ENCODE measurements at regions not wholly inside any gene's neighbourhood (a gene's known extent, or its start where the extent isn't known, plus 50 kb on each side); places are given as distances from the start of the nearest gene placed in this dataset.

- H3K9me3 ChIP-seq (ENCODE audit: control extremely low read depth in 1 of 3, control insufficient read depth in 2 of 3, insufficient read depth in 1 of 3, low read length in 2 of 3), result no peaks in the 10 kb centered on the region
- no peaks in the 10 kb centered on the region for H3K9me3 Mint-ChIP-seq (ENCODE audit: insufficient read depth)
- WGBS (ENCODE audit: insufficient coverage), result 73% methylated on average over 8 of the region's 10 CpGs
- no peak overlapping the region for H3K27ac Mint-ChIP-seq
- no peak overlapping the region for H3K27ac ChIP-seq (ENCODE audit: low read length in 2 of 2)
- peaks cover 31 to 65% of the 10 kb centered on the region in 2 donors for H3K4me1 ChIP-seq (ENCODE audit: control insufficient read depth in 2 of 2, insufficient read depth in 2 of 2, low read length in 2 of 2)
- intact Hi-C loops (cut with micrococcal nuclease), result loop anchor here (10.0 kb wide), 1 partner anchor 54 kb away; no protein-coding TSS in a partner anchor
- no peak overlapping the region for H3K9ac ChIP-seq (ENCODE audit: low read length)
- no peaks in the 10 kb centered on the region for H4K20me1 ChIP-seq (ENCODE audit: control insufficient read depth, insufficient read depth, low read length, poor library complexity, severe bottlenecking)
- H3K4me1 Mint-ChIP-seq, result peaks cover 39% of the 10 kb centered on the region
- ATAC-seq (ENCODE audit: low read depth) (no peak), DNase-seq (no peak)
- no peak for TF ChIP-seq EZH2 (IDR thresholded peaks at IDR 0.05; ENCODE audit: borderline replicate concordance, insufficient read depth, low read depth, low read length, poor library complexity, severe bottlenecking)
- TF ChIP-seq CTCF (IDR thresholded peaks at IDR 0.05), result no peak
- CTCF ChIA-PET, result no interaction called here
- no peak overlapping the region for H3K4me3 Mint-ChIP-seq
- no peak overlapping the region for H3K4me2 ChIP-seq (replicated peaks; ENCODE audit: low read depth, low read length, poor library complexity, severe bottlenecking)
- no peaks in the 10 kb centered on the region for H3K36me3 ChIP-seq (replicated peaks in 1 of 2; ENCODE audit: control extremely low read depth in 1 of 2, control insufficient read depth in 1 of 2, extremely low read depth in 1 of 2, insufficient read depth in 2 of 2, low read length in 1 of 2)
- H3K79me2 ChIP-seq (ENCODE audit: control insufficient read depth, insufficient read depth, low read length), result no peaks in the 10 kb centered on the region
- peaks cover 3% of the 10 kb centered on the region for H3K27me3 Mint-ChIP-seq
- no peak overlapping the region for H3K4me3 ChIP-seq (ENCODE audit: control extremely low read depth in 1 of 5, extremely low read depth in 1 of 5, insufficient read depth in 1 of 5, low read depth in 2 of 5, low read length in 4 of 5)
- H3K27me3 ChIP-seq (replicated peaks in 1 of 4; ENCODE audit: control extremely low read depth in 1 of 4, control insufficient read depth in 3 of 4, insufficient read depth in 4 of 4, low read length in 3 of 4), result peaks cover 0 to 5% (median 0%) of the 10 kb centered on the region in 4 experiments
- POLR2A ChIA-PET, result no interaction called here
- H2AFZ ChIP-seq (ENCODE audit: insufficient read depth, low read depth, low read length, poor library complexity, severe bottlenecking), result no peak overlapping the region
Observed at GRCh38 chr10:2980791-2981360, 86.5 kb upstream of the PFKP start.

DNA sequence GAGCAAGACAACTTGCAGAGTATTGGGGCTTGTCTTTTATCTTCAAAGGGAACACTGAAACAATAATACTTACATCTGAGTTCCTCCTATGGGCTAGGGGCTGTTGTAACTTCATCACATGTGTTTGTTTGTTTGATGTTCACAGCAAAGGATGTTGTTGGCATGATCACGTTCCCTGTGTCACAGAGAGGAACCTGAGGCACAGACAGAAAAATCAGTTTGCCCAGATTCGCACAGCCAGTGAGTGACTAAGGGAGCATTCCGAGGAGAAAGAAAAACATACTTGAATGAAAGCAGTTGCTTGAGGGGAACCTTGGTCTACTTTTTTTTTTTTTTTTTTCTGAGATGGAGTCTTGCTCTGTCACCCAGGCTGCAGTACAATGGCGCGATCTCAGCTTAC, 87.2 kb upstream of the PFKP start:
- Mint-ChIP-seq H3K9me3 (ENCODE audit: insufficient read depth) (no peaks in the 10 kb centered on the region), H3K4me1 (peaks cover 34% of the 10 kb centered on the region), H3K27ac (peak overlapping the region; percentile 71), H3K4me3 (peak overlapping the region; percentile 23), H3K27me3 (peaks cover 3% of the 10 kb centered on the region)
- Histone ChIP-seq H3K9ac (ENCODE audit: low read length) (no peak overlapping the region), H3K79me2 (ENCODE audit: control insufficient read depth, insufficient read depth, low read length) (no peaks in the 10 kb centered on the region), H3K4me1 (ENCODE audit: control insufficient read depth in 2 of 2, insufficient read depth in 2 of 2, low read length in 2 of 2) (peaks cover 24 to 58% of the 10 kb centered on the region in 2 donors), H3K4me2 (replicated peaks; ENCODE audit: low read depth, low read length, poor library complexity, severe bottlenecking) (no peak overlapping the region), H3K27me3 (replicated peaks in 1 of 4; ENCODE audit: control extremely low read depth in 1 of 4, control insufficient read depth in 3 of 4, insufficient read depth in 4 of 4, low read length in 3 of 4) (peaks cover 0 to 3% (median 0%) of the 10 kb centered on the region in 4 experiments), H4K20me1 (ENCODE audit: control insufficient read depth, insufficient read depth, low read length, poor library complexity, severe bottlenecking) (no peaks in the 10 kb centered on the region), H3K36me3 (replicated peaks in 1 of 2; ENCODE audit: control extremely low read depth in 1 of 2, control insufficient read depth in 1 of 2, extremely low read depth in 1 of 2, insufficient read depth in 2 of 2, low read length in 1 of 2) (no peaks in the 10 kb centered on the region), H3K9me3 (ENCODE audit: control extremely low read depth in 1 of 3, control insufficient read depth in 2 of 3, insufficient read depth in 1 of 3, low read length in 2 of 3) (no peaks in the 10 kb centered on the region), H3K27ac (ENCODE audit: low read length in 2 of 2) (peak overlapping the region in 1 of 2 donors; percentile 59), H3K4me3 (ENCODE audit: control extremely low read depth in 1 of 5, extremely low read depth in 1 of 5, insufficient read depth in 1 of 5, low read depth in 2 of 5, low read length in 4 of 5) (no peak overlapping the region), H2AFZ (ENCODE audit: insufficient read depth, low read depth, low read length, poor library complexity, severe bottlenecking) (no peak overlapping the region)
- TF ChIP-seq EZH2 (IDR thresholded peaks at IDR 0.05; ENCODE audit: borderline replicate concordance, insufficient read depth, low read depth, low read length, poor library complexity, severe bottlenecking) (no peak), CTCF (IDR thresholded peaks at IDR 0.05) (no peak)
- ATAC-seq (ENCODE audit: low read depth), result no peak
- CTCF ChIA-PET, result no interaction called here
- intact Hi-C loops (cut with micrococcal nuclease), result loop anchor here (10.0 kb wide), 1 partner anchor 55 kb away; no protein-coding TSS in a partner anchor
- 83% methylated on average over 3 of the region's 5 CpGs for WGBS (ENCODE audit: insufficient coverage)
- POLR2A ChIA-PET, result no interaction called here
- no peak for DNase-seq

All from B cell (primary cell).